OCI-LY1 (cell line): ENCODE measurements at regions not wholly inside any gene's neighbourhood (a gene's known extent, or its start where the extent isn't known, plus 50 kb on each side); places are given as distances from the start of the nearest gene placed in this dataset.

Source experiments
- CTCF ChIP-seq: fragments of 200-600 bp; sonication (generic), shearing (Covaris generic); IDR thresholded peaks from 2 replicates; pipeline ENCODE4 v1.5.1; 2017; ENCODE audit warnings: mild to moderate bottlenecking, antibody characterized with exemption, low read length, moderate library complexity, mixed read lengths
- EZH2 ChIP-seq: fragments of 200-600 bp; sonication (generic), shearing (Covaris generic); IDR thresholded peaks from 2 replicates; pipeline ENCODE4 v1.8.0; 2017; ENCODE audit warnings: borderline replicate concordance, mixed run types, mild to moderate bottlenecking, antibody characterized with exemption, low read length, moderate library complexity, mixed read lengths

- TF ChIP-seq CTCF: no peak
- no peak for TF ChIP-seq EZH2
Observed at GRCh38 chr6:142698751-142699150, 246.2 kb downstream of the HIVEP2 start.
